ENCODE measurements at regions not wholly inside any gene's neighbourhood (a gene's known extent, or its start where the extent isn't known, plus 50 kb on each side); places are given as distances from the start of the nearest gene placed in this dataset.

DNA sequence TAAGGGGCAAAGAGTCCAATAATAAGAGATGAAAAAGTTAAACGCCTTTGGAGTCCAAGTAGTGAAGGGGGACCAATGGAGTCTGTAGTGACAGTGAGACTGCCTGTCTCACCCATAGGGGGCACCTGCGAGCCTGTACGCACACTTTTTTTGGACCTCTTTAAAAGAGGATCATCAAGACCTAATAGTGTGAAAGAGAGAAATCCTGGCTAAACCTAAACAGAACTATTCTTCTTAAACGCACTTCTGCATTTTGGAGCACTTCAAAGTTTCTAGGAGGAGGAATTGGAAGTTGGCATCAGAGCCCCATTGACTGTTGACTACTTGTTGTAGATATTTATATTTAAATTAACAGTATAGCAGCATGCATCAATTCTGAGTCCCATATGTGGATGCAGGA, 636.1 kb upstream of the KLF4 start:
- Histone ChIP-seq H3K4me2 (ENCODE audit: low read depth, low read length) (no peak overlapping the region), H2BK20ac (ENCODE audit: low read depth, low read length) (no peak overlapping the region), H3K27me3 (ENCODE audit: control insufficient read depth, insufficient read depth, low read length) (no peaks in the 10 kb centered on the region), H3K4me1 (ENCODE audit: control insufficient read depth, insufficient read depth, low read length) (no peaks in the 10 kb centered on the region), H2AK9ac (replicated peaks; ENCODE audit: low read depth, low read length, poor library complexity) (no peak overlapping the region), H4K20me1 (ENCODE audit: insufficient read depth, low read length) (no peaks in the 10 kb centered on the region), H3K56ac (ENCODE audit: extremely low read depth, insufficient read depth, low read length) (no peak overlapping the region), H3K9me1 (ENCODE audit: insufficient read depth, low read length) (no peaks in the 10 kb centered on the region), H3K36me3 (ENCODE audit: control insufficient read depth, insufficient read depth, low read length) (no peaks in the 10 kb centered on the region), H2AK5ac (ENCODE audit: low read depth, low read length) (no peak overlapping the region), H2BK120ac (ENCODE audit: low read depth, low read length) (no peak overlapping the region), H3K4me3 (ENCODE audit: insufficient read depth, low read depth, low read length) (no peak overlapping the region), H3K18ac (ENCODE audit: low read depth, low read length) (no peak overlapping the region), H4K8ac (ENCODE audit: low read depth in 2 of 2, low read length in 2 of 2) (no peak overlapping the region), H3K9me3 (ENCODE audit: control insufficient read depth, insufficient read depth, low read length) (no peaks in the 10 kb centered on the region), H2AFZ (replicated peaks; ENCODE audit: low read length, poor library complexity) (no peak overlapping the region), H3K4ac (ENCODE audit: low read depth, low read length) (no peak overlapping the region), H3K79me1 (ENCODE audit: low read depth in 1 of 2, low read length in 2 of 2) (no peaks in the 10 kb centered on the region), H3K9ac (ENCODE audit: low read depth, low read length) (no peak overlapping the region), H3K27ac (ENCODE audit: insufficient read depth, low read length) (no peak overlapping the region), H3K14ac (replicated peaks; ENCODE audit: low read depth, low read length) (no peak overlapping the region), H2BK15ac (ENCODE audit: low read depth, low read length) (no peak overlapping the region), H4K5ac (ENCODE audit: low read depth, low read length) (no peak overlapping the region), H2BK5ac (ENCODE audit: low read depth, low read length, poor library complexity, severe bottlenecking) (no peak overlapping the region), H4K91ac (ENCODE audit: insufficient read depth, low read depth, low read length) (no peak overlapping the region), H3K23ac (ENCODE audit: low read depth, low read length) (no peak overlapping the region)
- no CpG with 5 or more reads among the region's 4 CpGs for WGBS, 2 experiments (ENCODE audit: extremely low coverage in 2 of 2, insufficient read length in 1 of 2)
- ATAC-seq (ENCODE audit: low read depth) (no peak), DNase-seq (no peak)
- intact Hi-C loops (cut with micrococcal nuclease) = no loop called here
- CTCF ChIA-PET = no interaction called here
- BruUV-seq (replicated peaks) = no TSS peak
- no peak for TF ChIP-seq RCOR1 (IDR thresholded peaks at IDR 0.05; ENCODE audit: insufficient replicate concordance, low read length)
- TF ChIP-seq MXI1 (IDR thresholded peaks at IDR 0.05; ENCODE audit: borderline replicate concordance, low read depth, low read length) = no peak
- no peak for TF ChIP-seq SMC3 (IDR thresholded peaks at IDR 0.05; ENCODE audit: low read depth, low read length)
- TF ChIP-seq NFE2L2 (IDR thresholded peaks at IDR 0.05; ENCODE audit: low read depth, low read length) = no peak
- TF ChIP-seq POLR2A (IDR thresholded peaks at IDR 0.05; ENCODE audit: low read depth, low read length) = no peak
- no peak for TF ChIP-seq MAFK (IDR thresholded peaks at IDR 0.05; ENCODE audit: low read depth, low read length)
- no peak for TF ChIP-seq CEBPB (IDR thresholded peaks at IDR 0.05; ENCODE audit: low read depth, low read length)
- TF ChIP-seq, protein P1, sequence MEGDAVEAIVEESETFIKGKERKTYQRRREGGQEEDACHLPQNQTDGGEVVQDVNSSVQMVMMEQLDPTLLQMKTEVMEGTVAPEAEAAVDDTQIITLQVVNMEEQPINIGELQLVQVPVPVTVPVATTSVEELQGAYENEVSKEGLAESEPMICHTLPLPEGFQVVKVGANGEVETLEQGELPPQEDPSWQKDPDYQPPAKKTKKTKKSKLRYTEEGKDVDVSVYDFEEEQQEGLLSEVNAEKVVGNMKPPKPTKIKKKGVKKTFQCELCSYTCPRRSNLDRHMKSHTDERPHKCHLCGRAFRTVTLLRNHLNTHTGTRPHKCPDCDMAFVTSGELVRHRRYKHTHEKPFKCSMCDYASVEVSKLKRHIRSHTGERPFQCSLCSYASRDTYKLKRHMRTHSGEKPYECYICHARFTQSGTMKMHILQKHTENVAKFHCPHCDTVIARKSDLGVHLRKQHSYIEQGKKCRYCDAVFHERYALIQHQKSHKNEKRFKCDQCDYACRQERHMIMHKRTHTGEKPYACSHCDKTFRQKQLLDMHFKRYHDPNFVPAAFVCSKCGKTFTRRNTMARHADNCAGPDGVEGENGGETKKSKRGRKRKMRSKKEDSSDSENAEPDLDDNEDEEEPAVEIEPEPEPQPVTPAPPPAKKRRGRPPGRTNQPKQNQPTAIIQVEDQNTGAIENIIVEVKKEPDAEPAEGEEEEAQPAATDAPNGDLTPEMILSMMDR (conservative IDR thresholded peaks at IDR 0.05; ENCODE audit: low read depth, low read length) = no peak
- TF ChIP-seq, protein P2, sequence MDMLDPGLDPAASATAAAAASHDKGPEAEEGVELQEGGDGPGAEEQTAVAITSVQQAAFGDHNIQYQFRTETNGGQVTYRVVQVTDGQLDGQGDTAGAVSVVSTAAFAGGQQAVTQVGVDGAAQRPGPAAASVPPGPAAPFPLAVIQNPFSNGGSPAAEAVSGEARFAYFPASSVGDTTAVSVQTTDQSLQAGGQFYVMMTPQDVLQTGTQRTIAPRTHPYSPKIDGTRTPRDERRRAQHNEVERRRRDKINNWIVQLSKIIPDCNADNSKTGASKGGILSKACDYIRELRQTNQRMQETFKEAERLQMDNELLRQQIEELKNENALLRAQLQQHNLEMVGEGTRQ (IDR thresholded peaks at IDR 0.05; ENCODE audit: low read depth, low read length) = no peak
- no peak for TF ChIP-seq MAZ (IDR thresholded peaks at IDR 0.05; ENCODE audit: borderline replicate concordance, low read depth, low read length)
- no peak for TF ChIP-seq RFX5 (IDR thresholded peaks at IDR 0.05; ENCODE audit: low read depth, low read length)
- TF ChIP-seq RAD21 (IDR thresholded peaks at IDR 0.05; ENCODE audit: low read length) = no peak
- no peak for TF ChIP-seq BHLHE40 (IDR thresholded peaks at IDR 0.05; ENCODE audit: low read depth, low read length)
- in situ Hi-C loops (cut with MboI; ENCODE audit: low sequenced_read_pairs) = no loop called here
- dilution Hi-C loops (cut with HindIII; ENCODE audit: low sequenced_read_pairs, unreplicated experiment) = no loop called here
- POLR2A ChIA-PET (ENCODE audit: unreplicated experiment) = no interaction called here
